ENCODE measurements at regions not wholly inside any gene's neighbourhood (a gene's known extent, or its start where the extent isn't known, plus 50 kb on each side); places are given as distances from the start of the nearest gene placed in this dataset.

DNA sequence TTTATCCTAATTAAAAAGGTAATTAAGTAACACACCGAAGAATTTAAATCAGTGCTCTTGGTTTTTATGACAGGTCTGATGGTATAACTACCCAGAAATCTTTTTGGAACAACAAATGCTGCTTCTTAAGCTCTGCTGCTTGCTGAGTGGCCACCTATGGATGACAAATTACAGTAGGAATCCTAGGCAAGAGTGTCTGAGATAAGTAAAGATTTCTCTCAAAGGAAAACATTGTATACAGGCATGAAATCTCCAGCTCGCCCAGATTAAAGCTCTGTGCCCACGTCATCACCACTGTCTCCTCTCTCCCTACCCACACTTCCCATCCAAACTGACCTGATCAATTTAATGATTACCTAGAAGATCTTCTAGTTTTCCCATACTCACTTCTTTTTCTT lies 1083.0 kb upstream of the MAP3K7 start:
- Histone ChIP-seq H3K27me3 (ENCODE audit: control insufficient read depth in 4 of 4, insufficient read depth in 4 of 4, low read length in 3 of 4) (no peaks in the 10 kb centered on the region), H3K9ac (ENCODE audit: low read depth in 1 of 2, low read length in 2 of 2) (no peak overlapping the region), H3K4me1 (ENCODE audit: control insufficient read depth in 4 of 4, insufficient read depth in 4 of 4, low read length in 3 of 4) (no peaks in the 10 kb centered on the region), H3K36me3 (ENCODE audit: control insufficient read depth in 4 of 4, insufficient read depth in 3 of 4, low read depth in 1 of 4, low read length in 3 of 4) (no peaks in the 10 kb centered on the region), H3K27ac (ENCODE audit: low read depth in 1 of 2, low read length in 2 of 2) (no peak overlapping the region), H3K9me3 (ENCODE audit: control insufficient read depth in 4 of 4, low read length in 3 of 4) (no peaks in the 10 kb centered on the region), H3K4me3 (ENCODE audit: low read depth in 1 of 3, low read length in 3 of 3) (no peak overlapping the region)
- 66% methylated on average over 3 of the region's 3 CpGs for WGBS
- no peak for DNase-seq (ENCODE audit: low spot score)
- no peak for TF ChIP-seq HNF4G (IDR thresholded peaks at IDR 0.05)
- no peak for TF ChIP-seq NR2F2 (IDR thresholded peaks at IDR 0.05)
- no peak for TF ChIP-seq JUND (IDR thresholded peaks at IDR 0.05)
- TF ChIP-seq FOXA2 (IDR thresholded peaks at IDR 0.05), result no peak
- no peak for TF ChIP-seq RAD21 (IDR thresholded peaks at IDR 0.05)
- no peak for TF ChIP-seq TAF1 (conservative IDR thresholded peaks at IDR 0.05)
- no peak for TF ChIP-seq EGR1 (IDR thresholded peaks at IDR 0.05; ENCODE audit: low read depth in 2 of 2)
- TF ChIP-seq FOXA1 (IDR thresholded peaks at IDR 0.05), result no peak
- no peak for TF ChIP-seq GABPA (IDR thresholded peaks at IDR 0.05 in 1 of 2, conservative IDR thresholded peaks at IDR 0.05 in 1 of 2)
- TF ChIP-seq, protein P1, sequence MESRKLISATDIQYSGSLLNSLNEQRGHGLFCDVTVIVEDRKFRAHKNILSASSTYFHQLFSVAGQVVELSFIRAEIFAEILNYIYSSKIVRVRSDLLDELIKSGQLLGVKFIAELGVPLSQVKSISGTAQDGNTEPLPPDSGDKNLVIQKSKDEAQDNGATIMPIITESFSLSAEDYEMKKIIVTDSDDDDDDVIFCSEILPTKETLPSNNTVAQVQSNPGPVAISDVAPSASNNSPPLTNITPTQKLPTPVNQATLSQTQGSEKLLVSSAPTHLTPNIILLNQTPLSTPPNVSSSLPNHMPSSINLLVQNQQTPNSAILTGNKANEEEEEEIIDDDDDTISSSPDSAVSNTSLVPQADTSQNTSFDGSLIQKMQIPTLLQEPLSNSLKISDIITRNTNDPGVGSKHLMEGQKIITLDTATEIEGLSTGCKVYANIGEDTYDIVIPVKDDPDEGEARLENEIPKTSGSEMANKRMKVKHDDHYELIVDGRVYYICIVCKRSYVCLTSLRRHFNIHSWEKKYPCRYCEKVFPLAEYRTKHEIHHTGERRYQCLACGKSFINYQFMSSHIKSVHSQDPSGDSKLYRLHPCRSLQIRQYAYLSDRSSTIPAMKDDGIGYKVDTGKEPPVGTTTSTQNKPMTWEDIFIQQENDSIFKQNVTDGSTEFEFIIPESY (IDR thresholded peaks at IDR 0.05), result no peak
- TF ChIP-seq, protein P2, sequence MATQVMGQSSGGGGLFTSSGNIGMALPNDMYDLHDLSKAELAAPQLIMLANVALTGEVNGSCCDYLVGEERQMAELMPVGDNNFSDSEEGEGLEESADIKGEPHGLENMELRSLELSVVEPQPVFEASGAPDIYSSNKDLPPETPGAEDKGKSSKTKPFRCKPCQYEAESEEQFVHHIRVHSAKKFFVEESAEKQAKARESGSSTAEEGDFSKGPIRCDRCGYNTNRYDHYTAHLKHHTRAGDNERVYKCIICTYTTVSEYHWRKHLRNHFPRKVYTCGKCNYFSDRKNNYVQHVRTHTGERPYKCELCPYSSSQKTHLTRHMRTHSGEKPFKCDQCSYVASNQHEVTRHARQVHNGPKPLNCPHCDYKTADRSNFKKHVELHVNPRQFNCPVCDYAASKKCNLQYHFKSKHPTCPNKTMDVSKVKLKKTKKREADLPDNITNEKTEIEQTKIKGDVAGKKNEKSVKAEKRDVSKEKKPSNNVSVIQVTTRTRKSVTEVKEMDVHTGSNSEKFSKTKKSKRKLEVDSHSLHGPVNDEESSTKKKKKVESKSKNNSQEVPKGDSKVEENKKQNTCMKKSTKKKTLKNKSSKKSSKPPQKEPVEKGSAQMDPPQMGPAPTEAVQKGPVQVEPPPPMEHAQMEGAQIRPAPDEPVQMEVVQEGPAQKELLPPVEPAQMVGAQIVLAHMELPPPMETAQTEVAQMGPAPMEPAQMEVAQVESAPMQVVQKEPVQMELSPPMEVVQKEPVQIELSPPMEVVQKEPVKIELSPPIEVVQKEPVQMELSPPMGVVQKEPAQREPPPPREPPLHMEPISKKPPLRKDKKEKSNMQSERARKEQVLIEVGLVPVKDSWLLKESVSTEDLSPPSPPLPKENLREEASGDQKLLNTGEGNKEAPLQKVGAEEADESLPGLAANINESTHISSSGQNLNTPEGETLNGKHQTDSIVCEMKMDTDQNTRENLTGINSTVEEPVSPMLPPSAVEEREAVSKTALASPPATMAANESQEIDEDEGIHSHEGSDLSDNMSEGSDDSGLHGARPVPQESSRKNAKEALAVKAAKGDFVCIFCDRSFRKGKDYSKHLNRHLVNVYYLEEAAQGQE (IDR thresholded peaks at IDR 0.05), result no peak
- no peak for TF ChIP-seq YY1 (IDR thresholded peaks at IDR 0.05)
- TF ChIP-seq HNF4A (conservative IDR thresholded peaks at IDR 0.05), result no peak
- TF ChIP-seq, protein P3, sequence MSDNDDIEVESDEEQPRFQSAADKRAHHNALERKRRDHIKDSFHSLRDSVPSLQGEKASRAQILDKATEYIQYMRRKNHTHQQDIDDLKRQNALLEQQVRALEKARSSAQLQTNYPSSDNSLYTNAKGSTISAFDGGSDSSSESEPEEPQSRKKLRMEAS (IDR thresholded peaks at IDR 0.05), result no peak
- TF ChIP-seq SP1 (IDR thresholded peaks at IDR 0.05), result no peak
- TF ChIP-seq, protein P4, sequence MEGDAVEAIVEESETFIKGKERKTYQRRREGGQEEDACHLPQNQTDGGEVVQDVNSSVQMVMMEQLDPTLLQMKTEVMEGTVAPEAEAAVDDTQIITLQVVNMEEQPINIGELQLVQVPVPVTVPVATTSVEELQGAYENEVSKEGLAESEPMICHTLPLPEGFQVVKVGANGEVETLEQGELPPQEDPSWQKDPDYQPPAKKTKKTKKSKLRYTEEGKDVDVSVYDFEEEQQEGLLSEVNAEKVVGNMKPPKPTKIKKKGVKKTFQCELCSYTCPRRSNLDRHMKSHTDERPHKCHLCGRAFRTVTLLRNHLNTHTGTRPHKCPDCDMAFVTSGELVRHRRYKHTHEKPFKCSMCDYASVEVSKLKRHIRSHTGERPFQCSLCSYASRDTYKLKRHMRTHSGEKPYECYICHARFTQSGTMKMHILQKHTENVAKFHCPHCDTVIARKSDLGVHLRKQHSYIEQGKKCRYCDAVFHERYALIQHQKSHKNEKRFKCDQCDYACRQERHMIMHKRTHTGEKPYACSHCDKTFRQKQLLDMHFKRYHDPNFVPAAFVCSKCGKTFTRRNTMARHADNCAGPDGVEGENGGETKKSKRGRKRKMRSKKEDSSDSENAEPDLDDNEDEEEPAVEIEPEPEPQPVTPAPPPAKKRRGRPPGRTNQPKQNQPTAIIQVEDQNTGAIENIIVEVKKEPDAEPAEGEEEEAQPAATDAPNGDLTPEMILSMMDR (IDR thresholded peaks at IDR 0.05; ENCODE audit: low read depth, low read length, missing input control), result no peak
- TF ChIP-seq, protein P5, sequence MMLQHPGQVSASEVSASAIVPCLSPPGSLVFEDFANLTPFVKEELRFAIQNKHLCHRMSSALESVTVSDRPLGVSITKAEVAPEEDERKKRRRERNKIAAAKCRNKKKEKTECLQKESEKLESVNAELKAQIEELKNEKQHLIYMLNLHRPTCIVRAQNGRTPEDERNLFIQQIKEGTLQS (IDR thresholded peaks at IDR 0.05), result no peak
- no peak for TF ChIP-seq RXRA (IDR thresholded peaks at IDR 0.05)

All from liver (tissue), 8 donors.